ENCODE measurements at regions not wholly inside any gene's neighbourhood (a gene's known extent, or its start where the extent isn't known, plus 50 kb on each side); places are given as distances from the start of the nearest gene placed in this dataset.
A peak's percentile ranks its signal among the peaks of the same experiment; 100 is the strongest.
"Not testable (repeated sequence)": the region's sequence is repeated elsewhere in the genome, so short reads cannot be mapped to it uniquely, and the experiment has no call there.

DNA sequence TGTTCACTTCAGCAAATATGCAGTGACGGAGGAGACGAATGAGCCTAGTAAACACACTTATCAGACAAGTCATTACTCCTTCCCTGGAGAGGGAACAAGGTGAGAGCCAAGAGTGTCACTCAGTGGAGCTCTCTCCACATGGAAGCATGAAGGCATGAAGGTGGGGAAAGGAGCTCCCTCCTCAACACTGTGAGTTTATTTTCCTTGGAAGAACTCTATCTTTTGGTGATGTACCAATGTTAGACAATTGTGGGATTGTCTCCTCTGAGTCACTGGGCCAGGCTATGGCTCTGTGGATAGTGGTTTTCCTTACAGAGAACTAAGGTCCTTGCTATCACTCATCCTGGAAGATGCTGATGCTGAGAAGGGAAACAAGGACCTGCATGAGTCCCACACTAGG, 200.2 kb downstream of the CPEB2 start:
- Mint-ChIP-seq H3K4me1 (ENCODE audit: low read depth) (no peaks in the 10 kb centered on the region), H3K36me3 (ENCODE audit: low read depth) (no peaks in the 10 kb centered on the region), H3K27me3 (ENCODE audit: insufficient read depth) (no peaks in the 10 kb centered on the region), H3K4me3 (no peak overlapping the region), H3K9me3 (peaks cover 11% of the 10 kb centered on the region), H3K27ac (no peak overlapping the region)
- intact Hi-C loops (cut with micrococcal nuclease), result no loop called here
- DNase-seq (ENCODE audit: low spot score), result no peak

GRCh38 chr4:15206526-15206925, 204.2 kb downstream of the CPEB2 start:
- DNase-seq (ENCODE audit: low spot score); H3K4me3 Mint-ChIP-seq; H3K4me1 Mint-ChIP-seq (ENCODE audit: low read depth); intact Hi-C loops (cut with micrococcal nuclease); H3K36me3 Mint-ChIP-seq (ENCODE audit: low read depth); H3K27me3 Mint-ChIP-seq (ENCODE audit: insufficient read depth); H3K27ac Mint-ChIP-seq: not testable (repeated sequence)
- peaks cover 18% of the 10 kb centered on the region for H3K9me3 Mint-ChIP-seq

- H3K27ac Mint-ChIP-seq, result no peak overlapping the region
- no peak overlapping the region for H3K4me3 Mint-ChIP-seq
- no peaks in the 10 kb centered on the region for H3K4me1 Mint-ChIP-seq (ENCODE audit: low read depth)
- peaks cover 6% of the 10 kb centered on the region for H3K27me3 Mint-ChIP-seq (ENCODE audit: insufficient read depth)
- H3K9me3 Mint-ChIP-seq, result peaks cover under 1% of the 10 kb centered on the region
- H3K36me3 Mint-ChIP-seq (ENCODE audit: low read depth), result no peaks in the 10 kb centered on the region
- intact Hi-C loops (cut with micrococcal nuclease), result no loop called here
- DNase-seq (ENCODE audit: low spot score), result no peak
These were observed 211.2 kb downstream of the CPEB2 start for GRCh38 chr4:15213302-15213970.

DNA sequence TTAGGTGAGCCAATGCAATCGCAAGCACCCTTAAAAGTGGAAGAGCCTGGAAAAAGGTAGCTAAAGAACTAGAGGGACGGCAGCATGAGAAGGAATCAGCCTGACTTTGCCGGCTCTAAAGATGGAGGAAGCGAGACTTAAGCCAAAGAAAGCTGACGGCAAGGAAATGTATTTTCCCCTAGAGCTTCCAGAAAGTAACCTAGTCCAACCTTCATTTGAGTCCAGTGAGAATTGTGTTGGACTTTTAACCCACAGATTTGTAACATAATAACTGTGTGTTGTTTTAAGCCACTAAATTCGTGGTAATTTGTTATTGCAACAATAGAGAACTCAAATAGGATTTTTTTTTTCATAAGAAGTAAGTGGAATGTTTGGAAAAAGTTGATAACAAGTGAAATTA, 212.7 kb upstream of the C1QTNF7 start:
- no peak for DNase-seq (ENCODE audit: low spot score)
- intact Hi-C loops (cut with micrococcal nuclease), result no loop called here
- Mint-ChIP-seq H3K4me3 (no peak overlapping the region), H3K9me3 (no peaks in the 10 kb centered on the region), H3K36me3 (ENCODE audit: low read depth) (no peaks in the 10 kb centered on the region), H3K27me3 (ENCODE audit: insufficient read depth) (peaks cover 14% of the 10 kb centered on the region), H3K4me1 (ENCODE audit: low read depth) (no peaks in the 10 kb centered on the region), H3K27ac (no peak overlapping the region)

DNA sequence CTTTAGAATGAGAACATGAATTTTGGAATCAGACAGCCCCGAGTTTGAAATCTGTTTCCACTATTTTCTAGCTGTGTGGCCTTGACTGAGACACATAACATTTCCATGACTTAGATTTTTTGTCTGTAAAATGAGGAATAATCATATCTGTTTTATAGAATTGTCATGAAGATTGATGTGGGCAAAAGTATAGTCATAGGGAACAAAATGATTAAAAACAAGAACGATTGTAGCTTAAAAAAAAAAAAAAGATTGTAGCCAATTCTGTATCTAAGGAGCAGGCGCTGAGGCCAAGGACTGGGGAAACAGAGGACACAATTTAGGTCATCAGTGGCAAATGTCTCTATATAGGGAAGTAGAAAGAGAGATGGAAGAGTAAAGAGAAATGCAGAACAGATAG, 201.6 kb upstream of the C1QTNF7 start:
- no peaks in the 10 kb centered on the region for H3K4me1 Mint-ChIP-seq (ENCODE audit: low read depth)
- intact Hi-C loops (cut with micrococcal nuclease), result no loop called here
- H3K36me3 Mint-ChIP-seq (ENCODE audit: low read depth), result no peaks in the 10 kb centered on the region
- H3K27ac Mint-ChIP-seq, result no peak overlapping the region
- peaks cover 5% of the 10 kb centered on the region for H3K27me3 Mint-ChIP-seq (ENCODE audit: insufficient read depth)
- DNase-seq (ENCODE audit: low spot score), result no peak
- no peak overlapping the region for H3K4me3 Mint-ChIP-seq
- H3K9me3 Mint-ChIP-seq, result no peaks in the 10 kb centered on the region

DNA sequence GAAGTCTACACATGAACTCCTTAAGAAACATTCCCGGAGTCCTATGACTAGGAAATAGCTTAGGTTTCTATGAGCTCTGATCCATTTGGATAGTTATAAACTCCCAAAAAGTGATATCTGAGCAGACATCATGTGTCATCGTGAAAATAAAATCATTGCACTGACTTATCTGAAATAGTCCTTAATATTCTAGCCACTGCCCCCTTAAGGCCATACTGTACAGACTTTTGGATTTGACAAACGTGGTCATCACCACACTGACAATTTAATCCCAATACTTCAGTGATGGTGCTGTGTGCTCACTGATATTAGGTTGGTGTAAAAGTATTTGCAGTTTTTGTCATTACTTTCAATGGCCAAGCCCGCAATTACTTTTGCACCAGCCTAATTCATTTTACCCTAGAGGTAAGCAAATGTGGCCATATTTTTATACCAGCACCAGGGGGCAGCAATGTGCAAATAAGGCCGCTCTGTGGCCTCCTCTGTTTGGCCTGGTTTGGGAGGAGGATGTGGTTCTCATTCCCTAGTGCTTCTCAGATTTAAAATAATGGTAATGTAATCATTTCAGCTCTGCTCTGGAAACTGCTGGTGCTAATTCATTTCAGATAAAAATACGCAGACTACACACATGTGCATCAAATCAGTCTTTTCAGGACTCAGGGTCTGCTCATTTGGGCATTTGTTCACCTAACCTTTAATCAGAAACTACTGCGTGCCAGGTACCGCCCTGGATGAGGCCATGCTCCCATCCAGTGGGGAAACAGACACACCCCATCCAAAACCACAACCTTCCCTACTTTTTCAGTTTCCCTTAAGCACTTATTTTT, 196.4 kb upstream of the C1QTNF7 start:
- H3K4me1 Mint-ChIP-seq (ENCODE audit: low read depth), result peaks cover 28% of the 10 kb centered on the region
- H3K9me3 Mint-ChIP-seq, result no peaks in the 10 kb centered on the region
- no peaks in the 10 kb centered on the region for H3K36me3 Mint-ChIP-seq (ENCODE audit: low read depth)
- no peak overlapping the region for H3K27ac Mint-ChIP-seq
- H3K4me3 Mint-ChIP-seq, result no peak overlapping the region
- peak; percentile 53 for DNase-seq (ENCODE audit: low spot score)
- no peaks in the 10 kb centered on the region for H3K27me3 Mint-ChIP-seq (ENCODE audit: insufficient read depth)
- intact Hi-C loops (cut with micrococcal nuclease), result loop anchor here (1.0 to 10.0 kb wide), 8 partner anchors 165 to 1574 kb away; partner anchors contain the start of gene CPEB2

GRCh38 chr4:15232366-15233263, 195.2 kb upstream of the C1QTNF7 start:
- Mint-ChIP-seq H3K27me3 (ENCODE audit: insufficient read depth) (no peaks in the 10 kb centered on the region), H3K9me3 (no peaks in the 10 kb centered on the region), H3K36me3 (ENCODE audit: low read depth) (no peaks in the 10 kb centered on the region), H3K4me3 (no peak overlapping the region), H3K4me1 (ENCODE audit: low read depth) (peaks cover 28% of the 10 kb centered on the region), H3K27ac (no peak overlapping the region)
- intact Hi-C loops (cut with micrococcal nuclease), result loop anchor here (5.0 to 10.0 kb wide), 3 partner anchors 230 to 1575 kb away; partner anchors contain the start of gene CPEB2
- DNase-seq (ENCODE audit: low spot score), result no peak

- Mint-ChIP-seq H3K9me3 (no peaks in the 10 kb centered on the region), H3K4me1 (ENCODE audit: low read depth) (peaks cover 32% of the 10 kb centered on the region), H3K4me3 (peak overlapping the region; percentile 38), H3K27me3 (ENCODE audit: insufficient read depth) (no peaks in the 10 kb centered on the region), H3K36me3 (ENCODE audit: low read depth) (no peaks in the 10 kb centered on the region), H3K27ac (peak overlapping the region; percentile 49)
- no peak for DNase-seq (ENCODE audit: low spot score)
- intact Hi-C loops (cut with micrococcal nuclease), result loop anchor here (5.0 to 10.0 kb wide), 3 partner anchors 231 to 1576 kb away; partner anchors contain the start of gene CPEB2
These were observed 194.6 kb upstream of the C1QTNF7 start for GRCh38 chr4:15233264-15233597.

GRCh38 chr4:15233626-15234025, 194.2 kb upstream of the C1QTNF7 start:
- Mint-ChIP-seq H3K27me3 (ENCODE audit: insufficient read depth) (no peaks in the 10 kb centered on the region), H3K9me3 (no peaks in the 10 kb centered on the region), H3K36me3 (ENCODE audit: low read depth) (no peaks in the 10 kb centered on the region), H3K4me1 (ENCODE audit: low read depth) (peaks cover 34% of the 10 kb centered on the region), H3K27ac (peak overlapping the region; percentile 49), H3K4me3 (peak overlapping the region; percentile 38)
- DNase-seq (ENCODE audit: low spot score), result no peak
- intact Hi-C loops (cut with micrococcal nuclease), result loop anchor here (5.0 to 10.0 kb wide), 3 partner anchors 231 to 1576 kb away; partner anchors contain the start of gene CPEB2

DNA sequence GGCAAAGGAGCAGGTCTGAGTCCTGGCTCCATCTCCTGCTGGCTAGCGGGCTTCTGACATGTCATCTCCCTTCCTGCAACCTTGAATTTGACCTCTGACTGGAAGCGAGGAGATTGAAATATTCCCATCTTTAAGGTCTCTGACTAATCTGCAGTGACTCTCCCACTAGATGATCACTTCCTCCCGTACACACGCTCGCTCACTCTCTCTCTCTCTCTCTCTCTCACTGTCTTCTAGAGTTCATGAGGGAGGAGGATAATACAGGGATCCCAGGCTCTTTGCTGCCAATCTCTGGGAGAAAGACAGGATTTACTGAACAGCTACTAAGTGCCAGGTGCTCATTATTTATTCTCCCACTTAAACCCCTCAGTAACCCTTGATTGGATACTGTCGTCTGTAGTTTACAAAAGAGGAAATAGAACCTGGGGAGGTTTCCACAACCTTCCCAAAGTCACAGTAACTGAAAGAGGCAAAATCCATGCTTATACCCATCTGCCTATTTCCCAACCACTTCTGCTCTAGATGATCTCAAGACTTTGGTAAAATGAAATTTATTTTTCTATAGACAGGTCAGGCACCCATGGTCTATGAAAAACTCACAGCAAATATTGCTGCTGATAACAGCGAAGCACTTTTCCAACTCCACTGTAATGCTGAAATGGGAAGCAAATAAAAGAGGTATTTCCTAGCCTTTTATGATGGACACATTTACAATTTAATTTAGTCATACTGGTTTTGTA, 193.5 kb upstream of the C1QTNF7 start:
- H3K27ac Mint-ChIP-seq, result no peak overlapping the region
- peaks cover 38% of the 10 kb centered on the region for H3K4me1 Mint-ChIP-seq (ENCODE audit: low read depth)
- no peaks in the 10 kb centered on the region for H3K27me3 Mint-ChIP-seq (ENCODE audit: insufficient read depth)
- H3K4me3 Mint-ChIP-seq, result peak overlapping the region; percentile 11
- no peaks in the 10 kb centered on the region for H3K36me3 Mint-ChIP-seq (ENCODE audit: low read depth)
- intact Hi-C loops (cut with micrococcal nuclease), result loop anchor here (5.0 to 10.0 kb wide), 3 partner anchors 232 to 1577 kb away; partner anchors contain the start of gene CPEB2
- DNase-seq (ENCODE audit: low spot score), result no peak
- H3K9me3 Mint-ChIP-seq, result no peaks in the 10 kb centered on the region

DNA sequence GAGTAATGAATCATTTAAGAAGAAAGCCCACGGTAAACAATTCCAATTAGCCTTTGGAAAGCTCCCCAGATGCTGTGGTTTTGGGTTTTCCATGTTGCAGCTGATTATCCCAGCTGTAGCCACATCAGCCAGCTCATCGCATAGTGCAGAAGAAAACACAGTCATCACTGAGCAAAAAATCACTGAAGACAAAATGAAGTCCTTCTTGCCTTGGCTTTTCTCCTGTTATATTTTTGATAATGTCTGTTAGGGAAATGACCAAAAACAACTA, 193.0 kb upstream of the C1QTNF7 start:
- Mint-ChIP-seq H3K9me3 (no peaks in the 10 kb centered on the region), H3K27me3 (ENCODE audit: insufficient read depth) (no peaks in the 10 kb centered on the region), H3K4me1 (ENCODE audit: low read depth) (peaks cover 38% of the 10 kb centered on the region), H3K4me3 (no peak overlapping the region), H3K27ac (no peak overlapping the region), H3K36me3 (ENCODE audit: low read depth) (no peaks in the 10 kb centered on the region)
- intact Hi-C loops (cut with micrococcal nuclease), result loop anchor here (5.0 to 10.0 kb wide), 3 partner anchors 232 to 1577 kb away; partner anchors contain the start of gene CPEB2
- DNase-seq (ENCODE audit: low spot score), result no peak

DNA sequence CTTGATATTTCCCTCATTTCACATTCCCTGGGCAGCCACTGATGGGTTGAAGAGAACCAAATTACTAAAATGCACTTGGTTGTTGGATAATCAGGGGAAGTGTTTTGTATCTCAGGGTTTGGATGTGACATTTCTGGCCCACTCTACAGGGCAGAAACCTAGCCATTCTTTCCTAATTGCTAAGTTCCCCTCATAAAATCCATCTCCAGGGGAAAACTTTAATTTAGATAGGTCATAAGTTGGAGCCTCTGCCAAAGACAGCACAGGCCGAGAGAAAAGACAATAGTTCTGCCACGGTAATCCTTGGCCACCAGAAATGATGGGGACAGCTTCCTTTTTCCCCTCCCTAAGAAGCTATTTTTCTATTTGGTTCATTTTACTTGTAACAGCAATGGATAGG, 192.7 kb upstream of the C1QTNF7 start:
- DNase-seq (ENCODE audit: low spot score), result no peak
- Mint-ChIP-seq H3K4me3 (no peak overlapping the region), H3K27me3 (ENCODE audit: insufficient read depth) (no peaks in the 10 kb centered on the region), H3K36me3 (ENCODE audit: low read depth) (no peaks in the 10 kb centered on the region), H3K9me3 (no peaks in the 10 kb centered on the region), H3K27ac (no peak overlapping the region), H3K4me1 (ENCODE audit: low read depth) (peaks cover 38% of the 10 kb centered on the region)
- intact Hi-C loops (cut with micrococcal nuclease), result loop anchor here (10.0 kb wide), 1 partner anchor 570 kb away; no protein-coding TSS in a partner anchor
